Stimulated activated naive CD8-positive, alpha-beta T cell treated with anti-CD3 and anti-CD28 coated beads, Interleukin-15, amount 100 ng/mL, for 72 hours (primary cell): ENCODE measurements at regions not wholly inside any gene's neighbourhood (a gene's known extent, or its start where the extent isn't known, plus 50 kb on each side); places are given as distances from the start of the nearest gene placed in this dataset.

Experiments used
- ATAC-seq: fragments of 150-1000 bp; cut with Tn5 transposase; 2 replicates; pipeline ENCODE4 v1.10.0; 2021; ENCODE audit warnings: mild to moderate bottlenecking, moderate library complexity
- DNase-seq, 2 donors: peaks; one replicate each; pipeline ENCODE4 v3.0.0; 2021 to 2022
- H3K27ac Mint-ChIP-seq, 2 donors: one replicate each; pipeline ENCODE4 v1.8.0; 2022; ENCODE audit warnings: mild to moderate bottlenecking in 2 of 2, mixed read lengths in 2 of 2, moderate library complexity in 2 of 2
- H3K27me3 Mint-ChIP-seq: one replicate; pipeline ENCODE4 v1.8.0; 2022; ENCODE audit warnings: mixed read lengths
- H3K4me1 Mint-ChIP-seq: one replicate; pipeline ENCODE4 v1.8.0; 2022; ENCODE audit warnings: mild to moderate bottlenecking, mixed read lengths
- H3K4me3 Mint-ChIP-seq, 2 donors: one replicate each; pipeline ENCODE4 v1.8.0; 2022; ENCODE audit warnings: mild to moderate bottlenecking in 2 of 2, mixed read lengths in 2 of 2, moderate library complexity in 1 of 2
- H3K9me3 Mint-ChIP-seq, 2 donors: one replicate each; pipeline ENCODE4 v1.8.0; 2022; ENCODE audit warnings: mixed read lengths in 2 of 2

DNA sequence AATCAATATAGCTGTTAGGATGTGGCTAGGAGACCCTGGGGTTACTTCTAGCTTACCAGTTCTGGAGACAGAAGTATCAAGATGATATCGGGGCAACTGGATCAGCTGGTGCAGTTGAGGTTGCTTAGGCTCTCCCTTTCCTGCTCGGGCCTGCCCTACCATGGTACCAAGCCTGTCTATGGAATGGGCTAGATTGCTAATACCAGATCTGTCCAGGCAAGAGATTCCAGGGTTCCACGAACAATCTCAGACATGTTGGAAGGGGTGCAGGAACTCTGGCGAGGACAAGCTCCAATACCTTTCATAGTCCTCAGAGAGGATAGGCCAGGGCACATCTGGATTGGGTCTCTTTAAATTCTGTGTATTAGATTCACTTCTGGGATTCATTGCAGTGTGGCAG, 53.8 kb downstream of the ADM start:
- Mint-ChIP-seq H3K9me3 (no peaks in the 10 kb centered on the region), H3K27ac (no peak overlapping the region), H3K27me3 (peaks cover 46% of the 10 kb centered on the region), H3K4me1 (no peaks in the 10 kb centered on the region), H3K4me3 (no peak overlapping the region)
- ATAC-seq (no peak), DNase-seq (no peak)

GRCh38 chr11:10359171-10359570, 54.3 kb downstream of the ADM start:
- peaks cover 42% of the 10 kb centered on the region for H3K27me3 Mint-ChIP-seq
- no peak for ATAC-seq
- no peaks in the 10 kb centered on the region for H3K4me1 Mint-ChIP-seq
- no peak overlapping the region for H3K27ac Mint-ChIP-seq
- H3K4me3 Mint-ChIP-seq: no peak overlapping the region
- no peaks in the 10 kb centered on the region for H3K9me3 Mint-ChIP-seq
- DNase-seq: no peak

- DNase-seq (no peak), ATAC-seq (no peak)
- Mint-ChIP-seq H3K27ac (peak overlapping the region in 1 of 2 donors; percentile 53), H3K9me3 (no peaks in the 10 kb centered on the region), H3K4me3 (no peak overlapping the region), H3K27me3 (peaks cover 27% of the 10 kb centered on the region), H3K4me1 (peaks cover under 1% of the 10 kb centered on the region)
These were observed 56.0 kb downstream of the ADM start for GRCh38 chr11:10360835-10361234.

DNA sequence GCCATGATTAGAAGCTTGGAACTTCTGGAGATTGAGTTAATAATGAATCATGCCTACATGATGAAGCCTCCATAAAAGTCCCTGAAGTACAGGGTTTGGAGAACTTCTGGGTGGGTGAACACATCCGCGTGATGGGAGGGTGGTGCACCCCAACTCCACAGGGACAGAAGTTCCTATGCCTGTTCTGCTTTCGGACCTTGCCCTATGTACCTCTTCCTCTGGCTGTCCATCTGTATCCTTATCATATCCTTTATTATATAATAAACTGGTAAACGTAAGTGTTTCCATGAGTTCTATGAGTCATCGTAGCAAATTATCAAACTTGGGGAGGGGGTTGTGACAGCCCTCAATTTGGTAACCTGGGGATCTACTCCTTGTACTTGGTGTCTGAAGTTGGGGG, 60.2 kb downstream of the ADM start:
- Mint-ChIP-seq H3K9me3 (peaks cover 0 to 6% of the 10 kb centered on the region in 2 donors), H3K4me1 (peaks cover 10% of the 10 kb centered on the region), H3K27me3 (peaks cover 24% of the 10 kb centered on the region), H3K27ac (no peak overlapping the region), H3K4me3 (no peak overlapping the region)
- ATAC-seq (no peak), DNase-seq (no peak)

GRCh38 chr11:10366568-10367331, 61.9 kb downstream of the ADM start:
- peak overlapping the region; percentile 54 to 55 for H3K4me3 Mint-ChIP-seq
- ATAC-seq (peak; percentile 84), DNase-seq (peak; percentile 50 to 66)
- H3K9me3 Mint-ChIP-seq: peaks cover 0 to 6% of the 10 kb centered on the region in 2 donors
- H3K27me3 Mint-ChIP-seq: peaks cover 16% of the 10 kb centered on the region
- H3K4me1 Mint-ChIP-seq: peaks cover 10% of the 10 kb centered on the region
- H3K27ac Mint-ChIP-seq: peak overlapping the region; percentile 70 to 93

- Mint-ChIP-seq H3K27me3 (peaks cover 9% of the 10 kb centered on the region), H3K4me3 (no peak overlapping the region), H3K27ac (no peak overlapping the region), H3K4me1 (no peaks in the 10 kb centered on the region), H3K9me3 (peaks cover 0 to 6% of the 10 kb centered on the region in 2 donors)
- no peak for DNase-seq
- ATAC-seq: no peak
These were observed 67.2 kb downstream of the ADM start for GRCh38 chr11:10371926-10372641.

DNA sequence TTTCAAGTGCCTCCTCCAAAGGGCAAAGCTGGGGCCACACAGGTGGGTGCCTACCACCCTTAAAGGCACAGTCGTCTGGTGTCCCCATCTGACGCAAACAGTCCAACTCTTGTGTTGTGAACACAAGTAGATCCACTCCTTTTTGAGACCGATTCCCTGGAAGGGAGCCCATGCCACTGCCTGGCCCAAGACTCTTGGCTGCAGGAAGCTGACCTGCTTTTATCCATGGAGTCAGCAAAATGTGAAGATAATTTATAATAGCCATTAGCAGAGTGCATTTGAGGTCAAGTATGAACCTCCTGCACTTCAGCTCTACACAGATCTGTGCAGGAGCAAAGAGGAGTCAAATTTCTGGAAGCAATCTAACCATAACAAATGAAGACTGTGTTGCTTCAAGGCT, 68.5 kb downstream of the ADM start:
- H3K27ac Mint-ChIP-seq: no peak overlapping the region
- H3K4me3 Mint-ChIP-seq: no peak overlapping the region
- ATAC-seq: no peak
- DNase-seq: no peak
- H3K27me3 Mint-ChIP-seq: peaks cover under 1% of the 10 kb centered on the region
- H3K9me3 Mint-ChIP-seq: no peaks in the 10 kb centered on the region
- H3K4me1 Mint-ChIP-seq: no peaks in the 10 kb centered on the region

DNA sequence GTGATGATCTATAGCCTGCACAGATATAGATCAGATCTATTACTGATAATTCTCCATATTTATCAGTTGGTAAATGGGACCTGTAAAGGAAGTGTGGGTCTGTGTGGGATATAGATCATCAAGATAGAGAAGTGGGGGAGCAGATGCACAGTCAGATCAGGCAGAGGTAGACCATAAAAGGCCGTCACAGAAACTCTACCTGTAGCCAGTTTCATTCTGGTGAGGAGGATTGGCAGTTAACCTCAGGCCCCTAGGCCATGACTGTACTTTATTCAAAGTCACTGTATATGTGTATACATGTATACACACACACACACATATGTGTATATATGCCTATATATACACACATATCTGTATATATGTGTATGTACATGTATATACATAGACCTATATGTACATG, 69.1 kb downstream of the ADM start:
- Mint-ChIP-seq H3K4me1 (no peaks in the 10 kb centered on the region), H3K27me3 (no peaks in the 10 kb centered on the region), H3K4me3 (no peak overlapping the region), H3K9me3 (no peaks in the 10 kb centered on the region), H3K27ac (no peak overlapping the region)
- ATAC-seq (no peak), DNase-seq (no peak)

GRCh38 chr11:10374386-10374785, 69.5 kb downstream of the ADM start:
- DNase-seq (no peak), ATAC-seq (no peak)
- no peaks in the 10 kb centered on the region for H3K4me1 Mint-ChIP-seq
- H3K4me3 Mint-ChIP-seq: no peak overlapping the region
- H3K27ac Mint-ChIP-seq: no peak overlapping the region
- peaks cover 2% of the 10 kb centered on the region for H3K27me3 Mint-ChIP-seq
- no peaks in the 10 kb centered on the region for H3K9me3 Mint-ChIP-seq

DNA sequence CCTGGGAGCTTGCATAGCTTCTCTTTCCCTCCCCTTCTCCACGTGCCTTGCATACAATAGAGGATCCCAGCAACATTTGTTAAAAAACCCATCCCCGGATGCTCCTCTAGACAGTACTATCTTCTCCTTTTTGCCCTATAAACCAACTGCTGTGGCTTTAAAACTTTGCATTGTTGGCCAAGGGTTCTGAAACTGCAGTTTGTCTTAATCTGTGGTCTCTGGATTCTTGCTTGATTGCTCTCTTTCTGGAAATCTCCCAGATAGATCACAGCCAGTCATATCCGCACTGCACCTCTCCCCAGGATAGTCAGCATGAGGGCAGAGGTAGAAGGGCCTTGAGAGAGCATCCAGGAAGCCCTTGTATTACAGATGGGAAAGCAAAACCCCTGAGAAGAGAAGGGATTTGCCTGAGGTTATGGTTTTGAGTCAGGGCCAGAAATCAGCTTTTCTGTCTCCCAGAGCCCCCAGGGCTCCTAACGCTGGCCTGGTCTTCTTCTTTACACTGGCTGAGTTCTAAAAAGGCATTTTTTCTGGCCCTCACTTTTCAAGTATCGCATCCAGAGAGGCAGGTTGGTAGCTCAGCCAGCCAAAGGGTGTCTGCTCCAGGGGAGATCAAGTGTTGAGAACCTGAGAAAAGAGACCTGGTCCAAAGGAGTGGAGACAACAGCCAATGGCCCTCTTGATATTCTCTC, 70.6 kb downstream of the ADM start:
- no peak for DNase-seq
- Mint-ChIP-seq H3K4me3 (no peak overlapping the region), H3K4me1 (no peaks in the 10 kb centered on the region), H3K27ac (no peak overlapping the region), H3K27me3 (peaks cover 12% of the 10 kb centered on the region), H3K9me3 (no peaks in the 10 kb centered on the region)
- ATAC-seq: no peak

GRCh38 chr11:10376061-10376460, 71.2 kb downstream of the ADM start:
- Mint-ChIP-seq H3K4me1 (no peaks in the 10 kb centered on the region), H3K9me3 (no peaks in the 10 kb centered on the region), H3K4me3 (no peak overlapping the region), H3K27ac (no peak overlapping the region), H3K27me3 (peaks cover 17% of the 10 kb centered on the region)
- DNase-seq (no peak), ATAC-seq (no peak)

DNA sequence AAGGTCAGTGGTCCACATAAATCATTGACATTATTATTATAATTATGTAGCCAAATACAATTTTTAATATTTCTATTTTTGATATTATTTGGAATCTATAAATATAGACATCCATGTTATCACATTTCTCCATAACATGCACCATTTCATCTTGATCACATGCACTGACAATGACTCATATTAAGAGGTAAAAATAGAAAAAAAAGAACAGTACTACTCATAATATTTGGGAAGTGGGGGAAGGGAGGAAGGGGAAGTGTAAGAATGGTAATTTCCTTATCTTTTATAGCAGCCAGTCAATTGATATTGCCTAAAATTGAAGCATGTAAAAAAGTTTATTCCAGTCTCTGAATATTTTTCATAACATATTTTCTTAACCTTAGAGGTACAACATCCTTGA, 72.3 kb downstream of the ADM start:
- H3K4me3 Mint-ChIP-seq: no peak overlapping the region
- no peak overlapping the region for H3K27ac Mint-ChIP-seq
- peaks cover 20% of the 10 kb centered on the region for H3K27me3 Mint-ChIP-seq
- ATAC-seq: no peak
- no peaks in the 10 kb centered on the region for H3K4me1 Mint-ChIP-seq
- H3K9me3 Mint-ChIP-seq: no peaks in the 10 kb centered on the region
- DNase-seq: no peak

GRCh38 chr11:10378362-10378761, 73.5 kb downstream of the ADM start:
- Mint-ChIP-seq H3K9me3 (no peaks in the 10 kb centered on the region), H3K4me1 (no peaks in the 10 kb centered on the region), H3K4me3 (no peak overlapping the region), H3K27me3 (peaks cover 31% of the 10 kb centered on the region), H3K27ac (no peak overlapping the region)
- DNase-seq: no peak
- no peak for ATAC-seq

GRCh38 chr11:10379022-10379421, 74.1 kb downstream of the ADM start:
- Mint-ChIP-seq H3K4me1 (no peaks in the 10 kb centered on the region), H3K9me3 (no peaks in the 10 kb centered on the region), H3K4me3 (no peak overlapping the region), H3K27me3 (peaks cover 32% of the 10 kb centered on the region), H3K27ac (no peak overlapping the region)
- no peak for ATAC-seq
- DNase-seq: no peak

DNA sequence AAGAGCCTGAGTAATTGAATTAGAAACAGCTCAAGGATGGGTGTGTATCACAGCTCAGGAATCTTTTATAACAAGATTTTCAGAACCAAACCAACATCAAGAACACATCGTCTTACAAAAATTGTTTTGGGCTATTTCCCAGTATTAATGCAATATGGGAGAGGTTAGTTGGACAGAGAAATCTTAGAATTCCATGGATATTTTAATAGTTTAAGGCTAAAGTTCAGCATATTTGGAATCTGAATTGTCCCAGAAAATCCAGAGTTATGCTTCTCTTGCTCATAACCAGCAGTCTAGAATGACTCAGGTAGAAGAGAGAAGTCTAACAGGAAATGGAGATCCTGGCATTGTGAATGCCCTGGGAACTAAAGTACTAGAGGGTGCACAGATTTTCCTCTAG, 74.6 kb downstream of the ADM start:
- Mint-ChIP-seq H3K27ac (no peak overlapping the region), H3K9me3 (no peaks in the 10 kb centered on the region), H3K4me3 (no peak overlapping the region), H3K4me1 (no peaks in the 10 kb centered on the region), H3K27me3 (peaks cover 32% of the 10 kb centered on the region)
- DNase-seq: no peak
- no peak for ATAC-seq
